ENCODE measurements at regions not wholly inside any gene's neighbourhood (a gene's known extent, or its start where the extent isn't known, plus 50 kb on each side); places are given as distances from the start of the nearest gene placed in this dataset.

DNA sequence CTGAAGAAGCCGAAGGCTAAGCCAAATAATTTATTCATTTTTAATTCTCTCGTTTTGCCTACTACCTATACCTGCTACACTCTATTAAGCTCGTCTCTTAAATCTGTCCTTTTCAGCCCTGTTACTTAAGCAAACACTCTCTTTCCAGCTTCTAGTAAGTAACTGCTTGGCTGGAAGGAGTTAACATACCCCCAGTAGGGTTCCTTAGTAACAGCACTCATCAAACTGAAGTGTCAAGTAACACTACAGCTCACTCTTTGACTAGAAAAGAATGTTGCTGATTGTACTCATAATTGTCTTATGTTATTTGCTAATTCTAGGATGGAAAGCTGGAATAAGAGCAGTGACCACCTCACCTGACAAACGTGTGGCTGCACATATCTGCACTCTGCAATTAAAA lies 120.0 kb upstream of the SCN7A start:
- no peak overlapping the region for H3K4me3 ChIP-seq (replicated peaks; ENCODE audit: insufficient read depth, low read length)
- no peak for DNase-seq (ENCODE audit: low read depth in 1 of 2, low spot score in 1 of 2)
- H3K27ac ChIP-seq (replicated peaks) = no peak overlapping the region
- H3K27me3 ChIP-seq (ENCODE audit: insufficient read depth, poor library complexity, severe bottlenecking) = no peaks in the 10 kb centered on the region
- TF ChIP-seq, protein P1, sequence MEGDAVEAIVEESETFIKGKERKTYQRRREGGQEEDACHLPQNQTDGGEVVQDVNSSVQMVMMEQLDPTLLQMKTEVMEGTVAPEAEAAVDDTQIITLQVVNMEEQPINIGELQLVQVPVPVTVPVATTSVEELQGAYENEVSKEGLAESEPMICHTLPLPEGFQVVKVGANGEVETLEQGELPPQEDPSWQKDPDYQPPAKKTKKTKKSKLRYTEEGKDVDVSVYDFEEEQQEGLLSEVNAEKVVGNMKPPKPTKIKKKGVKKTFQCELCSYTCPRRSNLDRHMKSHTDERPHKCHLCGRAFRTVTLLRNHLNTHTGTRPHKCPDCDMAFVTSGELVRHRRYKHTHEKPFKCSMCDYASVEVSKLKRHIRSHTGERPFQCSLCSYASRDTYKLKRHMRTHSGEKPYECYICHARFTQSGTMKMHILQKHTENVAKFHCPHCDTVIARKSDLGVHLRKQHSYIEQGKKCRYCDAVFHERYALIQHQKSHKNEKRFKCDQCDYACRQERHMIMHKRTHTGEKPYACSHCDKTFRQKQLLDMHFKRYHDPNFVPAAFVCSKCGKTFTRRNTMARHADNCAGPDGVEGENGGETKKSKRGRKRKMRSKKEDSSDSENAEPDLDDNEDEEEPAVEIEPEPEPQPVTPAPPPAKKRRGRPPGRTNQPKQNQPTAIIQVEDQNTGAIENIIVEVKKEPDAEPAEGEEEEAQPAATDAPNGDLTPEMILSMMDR (IDR thresholded peaks at IDR 0.05; ENCODE audit: insufficient read depth, low read length) = no peak
- no peak for TF ChIP-seq GABPA (IDR thresholded peaks at IDR 0.05; ENCODE audit: low read depth)
- no peak for TF ChIP-seq POLR2AphosphoS5 (IDR thresholded peaks at IDR 0.05; ENCODE audit: low read depth)
- TF ChIP-seq REST (IDR thresholded peaks at IDR 0.05; ENCODE audit: insufficient replicate concordance, low read depth) = no peak
- no peak for TF ChIP-seq SPI1 (IDR thresholded peaks at IDR 0.05; ENCODE audit: borderline replicate concordance, low read depth)

- TF ChIP-seq, protein P1 (IDR thresholded peaks at IDR 0.05; ENCODE audit: insufficient read depth, low read length) = no peak
- TF ChIP-seq REST (IDR thresholded peaks at IDR 0.05; ENCODE audit: insufficient replicate concordance, low read depth) = no peak
- no peak for TF ChIP-seq GABPA (IDR thresholded peaks at IDR 0.05; ENCODE audit: low read depth)
- TF ChIP-seq POLR2AphosphoS5 (IDR thresholded peaks at IDR 0.05; ENCODE audit: low read depth) = no peak
- TF ChIP-seq SPI1 (IDR thresholded peaks at IDR 0.05; ENCODE audit: borderline replicate concordance, low read depth) = no peak
- no peaks in the 10 kb centered on the region for H3K27me3 ChIP-seq (ENCODE audit: insufficient read depth, poor library complexity, severe bottlenecking)
- DNase-seq (ENCODE audit: low read depth in 1 of 2, low spot score in 1 of 2) = no peak
- no peak overlapping the region for H3K27ac ChIP-seq (replicated peaks)
- no peak overlapping the region for H3K4me3 ChIP-seq (replicated peaks; ENCODE audit: insufficient read depth, low read length)
Measured at GRCh38 chr2:166613226-166613625, 119.2 kb upstream of the SCN7A start.

DNA sequence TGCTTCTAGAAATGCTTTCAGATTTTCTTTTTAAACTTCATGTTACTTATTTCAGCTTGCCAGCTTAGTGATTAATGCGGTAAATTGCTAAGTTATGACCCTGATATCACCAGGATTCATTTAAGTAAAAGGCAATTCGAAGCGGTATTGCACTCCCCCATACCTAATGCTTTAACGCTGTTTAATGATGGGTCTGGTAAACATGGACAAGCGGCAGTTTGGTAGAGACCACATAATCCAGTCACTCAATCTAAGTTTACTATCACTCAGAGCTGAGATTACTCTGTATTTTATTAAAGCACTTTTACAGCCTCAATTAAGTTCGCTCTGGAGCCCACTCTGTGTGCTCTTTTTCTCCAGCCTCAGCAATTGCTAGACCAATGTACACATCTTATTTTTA lies 118.2 kb upstream of the SCN7A start:
- TF ChIP-seq REST (IDR thresholded peaks at IDR 0.05; ENCODE audit: insufficient replicate concordance, low read depth) (no peak), POLR2AphosphoS5 (IDR thresholded peaks at IDR 0.05; ENCODE audit: low read depth) (no peak), GABPA (IDR thresholded peaks at IDR 0.05; ENCODE audit: low read depth) (no peak)
- TF ChIP-seq, protein P1 (IDR thresholded peaks at IDR 0.05; ENCODE audit: insufficient read depth, low read length) = no peak
- no peak overlapping the region for H3K4me3 ChIP-seq (replicated peaks; ENCODE audit: insufficient read depth, low read length)
- no peak for DNase-seq (ENCODE audit: low read depth in 1 of 2, low spot score in 1 of 2)
- no peak overlapping the region for H3K27ac ChIP-seq (replicated peaks)
- H3K27me3 ChIP-seq (ENCODE audit: insufficient read depth, poor library complexity, severe bottlenecking) = no peaks in the 10 kb centered on the region

Data from HL-60 (cell line).